ENCODE measurements at regions not wholly inside any gene's neighbourhood (a gene's known extent, or its start where the extent isn't known, plus 50 kb on each side); places are given as distances from the start of the nearest gene placed in this dataset.

DNA sequence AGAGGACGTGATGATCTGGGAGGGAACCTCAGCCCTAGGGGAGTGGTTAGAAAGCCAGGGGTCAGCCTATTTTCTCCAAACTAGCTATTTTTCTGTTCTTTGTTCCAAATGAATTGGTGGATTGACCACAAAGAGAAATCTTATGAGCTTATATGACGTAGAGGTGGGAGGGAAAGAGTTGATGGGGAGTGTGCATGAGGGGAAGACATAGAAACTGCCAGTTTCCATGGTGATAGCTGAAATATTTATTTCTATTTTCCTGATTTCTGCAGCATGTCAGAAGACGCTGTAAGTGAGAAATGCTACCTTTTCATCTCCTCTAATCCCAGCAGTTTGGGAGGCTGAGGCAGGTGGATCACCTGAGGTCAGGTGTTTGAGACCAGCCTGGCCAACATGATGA, 51.4 kb upstream of the CISTR start:
- DNase-seq (ENCODE audit: low read depth) = no peak

DNA sequence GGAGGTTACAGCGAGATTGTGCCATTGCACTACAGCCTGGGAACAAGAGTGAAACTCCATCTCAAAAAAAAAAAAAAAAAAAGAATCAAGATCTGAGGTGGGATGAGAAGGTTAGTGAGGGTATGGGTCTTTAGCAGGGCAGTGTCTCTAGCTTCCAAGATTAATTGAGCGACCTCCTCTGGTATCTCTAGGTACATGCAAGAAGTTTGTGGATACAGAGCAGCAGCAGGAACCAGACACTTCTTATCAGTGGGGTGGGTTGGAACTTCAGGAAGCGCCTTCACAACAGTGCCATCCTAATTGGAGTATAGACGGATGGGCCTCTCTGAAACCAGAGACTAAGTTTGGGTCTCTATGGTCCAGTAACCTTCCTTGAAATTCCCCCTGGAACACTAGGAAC, 51.9 kb upstream of the CISTR start:
- DNase-seq (ENCODE audit: low read depth) = no peak

DNA sequence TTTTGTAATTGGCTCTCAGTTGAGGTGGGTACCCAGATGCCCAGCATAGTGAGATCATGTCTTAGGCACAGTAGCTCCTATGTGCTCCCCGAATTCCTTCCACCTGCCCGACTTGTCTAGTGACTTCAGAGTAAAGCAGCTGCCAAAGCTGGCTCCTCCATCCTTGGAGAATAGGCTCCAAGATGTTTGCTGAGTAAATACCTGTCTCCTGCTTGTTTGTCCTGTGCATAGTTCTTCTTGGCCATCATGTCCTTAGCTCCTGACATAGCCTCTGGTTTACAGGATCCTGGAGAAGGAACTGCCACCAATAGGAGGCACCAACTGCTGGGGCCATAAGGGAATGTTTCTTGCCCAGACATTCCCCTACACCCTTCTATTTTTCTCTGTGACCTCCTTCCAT, 52.6 kb upstream of the CISTR start:
- DNase-seq (ENCODE audit: low read depth) = no peak

DNA sequence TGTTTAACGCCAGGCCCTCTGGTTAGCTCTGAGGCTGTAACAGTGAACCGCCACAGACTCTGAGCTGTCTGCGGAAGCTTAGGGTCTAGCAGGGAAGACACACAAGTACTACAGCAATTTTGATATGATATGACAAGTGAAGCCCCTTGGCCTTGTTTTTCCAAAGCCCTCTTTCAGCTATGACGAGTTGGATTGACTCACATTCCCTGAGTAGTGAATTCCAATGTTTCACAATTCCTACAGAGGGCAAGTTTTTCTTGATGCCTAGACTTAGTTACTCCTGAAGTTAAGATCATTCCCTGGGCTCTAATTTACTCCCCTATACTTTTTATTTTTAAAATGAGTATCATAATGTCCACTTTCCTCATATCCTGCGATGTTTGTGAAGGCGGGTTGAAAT, 53.3 kb upstream of the CISTR start:
- DNase-seq (ENCODE audit: low read depth) = peak; percentile 87

- DNase-seq (ENCODE audit: low read depth) = peak; percentile 85
Observed at GRCh38 chr12:53805791-53806190, 54.0 kb upstream of the CISTR start.

- DNase-seq (ENCODE audit: low read depth) = peak; percentile 93
Observed at GRCh38 chr12:53806721-53807120, 54.9 kb upstream of the CISTR start.

GRCh38 chr12:53807322-53807860, 55.6 kb upstream of the CISTR start:
- no peak for DNase-seq (ENCODE audit: low read depth)

DNA sequence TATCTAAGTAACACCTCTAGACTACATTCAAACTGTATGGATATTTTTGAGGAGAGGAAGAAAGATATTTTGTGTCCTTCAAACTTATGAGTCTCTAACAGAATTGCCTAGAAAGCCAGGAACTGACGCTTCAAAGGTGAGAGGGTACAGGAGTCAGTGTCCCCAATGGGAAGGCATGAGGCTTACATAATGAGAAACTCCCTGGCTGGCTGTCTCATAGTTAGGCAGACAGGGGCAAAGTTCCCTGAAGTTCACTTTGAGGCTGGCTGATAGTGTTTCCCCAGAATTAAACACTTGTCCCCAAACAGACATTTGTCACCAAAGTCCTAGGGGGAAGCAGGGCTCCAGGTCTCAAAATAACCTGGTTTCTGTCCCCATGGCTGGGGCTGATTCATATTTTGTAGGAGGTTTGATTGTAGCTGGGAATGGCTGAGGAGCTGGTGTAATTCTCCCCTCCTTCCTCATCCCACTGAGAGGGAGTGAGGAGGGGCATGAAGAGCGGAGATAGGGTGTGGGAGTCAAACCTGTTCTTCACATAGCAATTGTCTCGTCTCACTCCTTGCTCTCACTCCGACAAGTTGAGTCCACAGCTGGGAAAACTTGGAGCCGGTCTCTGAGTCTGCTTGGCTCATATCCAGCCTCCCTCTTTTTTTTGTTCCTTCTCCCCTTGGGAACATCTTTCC, 56.4 kb upstream of the CISTR start:
- DNase-seq (ENCODE audit: low read depth) = no peak

- DNase-seq (ENCODE audit: low read depth) = no peak
Observed at GRCh38 chr12:53809005-53809404, 57.2 kb upstream of the CISTR start.

GRCh38 chr12:53810950-53811349, 59.2 kb upstream of the CISTR start:
- DNase-seq (ENCODE audit: low read depth) = no peak

DNA sequence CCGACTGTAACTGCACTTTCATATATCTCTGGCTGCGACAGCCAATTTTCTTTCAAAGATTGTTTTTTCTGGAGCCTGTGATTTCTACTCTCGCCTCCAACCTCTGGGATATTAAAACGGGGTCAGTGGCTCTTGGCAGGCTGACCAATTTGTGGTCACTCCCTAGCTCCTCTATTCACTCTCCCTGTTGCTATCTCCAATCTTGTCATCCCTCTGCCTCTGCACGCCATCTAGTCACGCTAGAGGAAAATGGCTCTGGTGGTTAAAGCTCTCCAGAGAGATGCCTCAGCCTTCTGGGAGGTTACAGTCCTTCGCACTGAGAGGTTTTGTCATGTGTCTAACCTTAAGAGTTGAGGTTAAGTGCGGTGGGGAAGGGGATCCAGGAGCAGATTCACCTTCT, 59.8 kb upstream of the CISTR start:
- DNase-seq (ENCODE audit: low read depth) = no peak

DNA sequence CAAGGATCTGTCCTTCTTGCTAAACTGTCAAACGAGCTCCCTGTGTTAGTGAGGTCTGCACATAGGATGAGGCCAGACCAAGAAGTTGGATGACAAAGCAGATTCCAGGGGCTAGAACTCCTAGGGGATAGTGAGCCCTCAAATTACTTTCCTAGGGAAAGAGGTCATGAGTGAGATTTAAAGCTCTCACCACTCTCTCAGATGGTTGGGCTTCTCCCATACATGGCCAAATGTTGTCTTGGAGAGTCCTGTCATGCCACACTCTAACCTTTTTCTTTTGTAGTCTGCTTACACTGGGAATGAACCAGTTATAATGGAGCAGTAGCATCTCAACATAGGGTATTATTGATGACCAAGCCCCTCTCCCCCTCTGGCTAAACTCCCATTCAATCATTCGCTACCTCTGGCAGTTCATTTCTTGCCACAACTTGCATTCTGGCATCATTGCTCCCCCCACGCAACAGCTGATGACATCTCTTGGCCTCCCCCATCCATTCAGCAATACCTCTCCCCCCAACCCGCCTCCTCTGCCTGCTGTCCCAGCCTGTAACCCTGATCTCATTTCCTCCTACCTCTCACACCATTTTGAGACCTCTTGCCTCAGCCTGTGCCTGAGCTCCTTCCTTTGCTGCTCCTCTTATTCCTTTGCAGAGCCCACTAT, 64.7 kb upstream of the CISTR start:
- no peak for DNase-seq (ENCODE audit: low read depth)

DNA sequence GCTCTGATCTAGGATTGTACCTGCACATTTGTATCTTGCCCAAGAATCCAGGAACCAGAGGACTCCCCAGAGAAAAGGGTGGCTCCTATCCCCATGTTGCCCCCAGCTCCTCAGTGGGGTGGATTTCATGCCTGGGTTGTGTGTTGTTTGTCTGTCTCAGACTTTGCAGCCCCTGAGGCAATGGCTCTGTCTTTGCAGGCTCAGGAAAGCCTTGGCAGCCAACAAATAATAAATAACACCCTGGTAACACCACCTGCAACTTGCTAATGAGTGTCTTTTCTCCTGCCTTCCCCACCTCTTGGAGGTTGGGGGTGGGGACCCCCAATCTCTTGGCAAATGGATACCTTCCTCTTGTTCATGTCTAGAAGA, 65.2 kb upstream of the CISTR start:
- DNase-seq (ENCODE audit: low read depth) = no peak

DNA sequence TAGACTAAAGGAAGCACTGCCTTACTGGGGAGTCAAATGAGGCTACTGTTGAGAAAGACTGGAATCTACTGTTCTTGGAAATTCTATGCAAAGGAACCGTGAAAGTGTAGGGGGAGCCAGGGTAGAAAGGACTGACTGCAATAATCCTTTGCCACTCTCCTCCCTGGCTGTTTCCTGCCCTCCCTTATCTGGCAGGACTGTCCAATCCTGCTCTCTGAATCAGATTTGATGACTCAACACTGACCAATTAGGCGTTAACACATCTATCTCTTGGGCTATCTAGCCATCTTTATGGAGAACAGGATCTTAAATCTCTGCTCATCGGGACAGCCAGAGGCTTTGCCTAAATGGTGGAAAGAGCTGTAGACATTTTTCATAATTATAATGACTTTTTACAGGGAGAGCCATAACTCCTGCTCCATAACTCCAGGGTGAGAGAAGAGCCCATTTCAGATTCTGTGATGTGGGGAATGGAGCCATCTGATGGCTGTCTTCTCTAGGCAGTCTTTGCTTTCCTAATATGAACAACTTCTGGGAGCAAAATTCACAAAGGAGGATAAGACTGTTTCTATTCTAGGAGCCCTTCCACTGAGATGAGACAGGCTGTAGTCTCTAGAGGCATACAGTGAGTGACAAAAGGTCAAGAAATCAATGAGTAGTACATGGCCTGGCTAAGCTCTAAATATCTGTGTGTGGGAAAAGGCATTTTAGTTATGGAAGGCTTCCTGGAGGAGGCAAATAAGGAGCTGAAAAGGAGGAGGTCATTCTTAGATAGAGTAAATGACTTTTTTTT, 68.9 kb upstream of the CISTR start:
- peak; percentile 82 for DNase-seq (ENCODE audit: low read depth)

GRCh38 chr12:53824001-53824712, 72.4 kb upstream of the CISTR start:
- no peak for DNase-seq (ENCODE audit: low read depth)

DNA sequence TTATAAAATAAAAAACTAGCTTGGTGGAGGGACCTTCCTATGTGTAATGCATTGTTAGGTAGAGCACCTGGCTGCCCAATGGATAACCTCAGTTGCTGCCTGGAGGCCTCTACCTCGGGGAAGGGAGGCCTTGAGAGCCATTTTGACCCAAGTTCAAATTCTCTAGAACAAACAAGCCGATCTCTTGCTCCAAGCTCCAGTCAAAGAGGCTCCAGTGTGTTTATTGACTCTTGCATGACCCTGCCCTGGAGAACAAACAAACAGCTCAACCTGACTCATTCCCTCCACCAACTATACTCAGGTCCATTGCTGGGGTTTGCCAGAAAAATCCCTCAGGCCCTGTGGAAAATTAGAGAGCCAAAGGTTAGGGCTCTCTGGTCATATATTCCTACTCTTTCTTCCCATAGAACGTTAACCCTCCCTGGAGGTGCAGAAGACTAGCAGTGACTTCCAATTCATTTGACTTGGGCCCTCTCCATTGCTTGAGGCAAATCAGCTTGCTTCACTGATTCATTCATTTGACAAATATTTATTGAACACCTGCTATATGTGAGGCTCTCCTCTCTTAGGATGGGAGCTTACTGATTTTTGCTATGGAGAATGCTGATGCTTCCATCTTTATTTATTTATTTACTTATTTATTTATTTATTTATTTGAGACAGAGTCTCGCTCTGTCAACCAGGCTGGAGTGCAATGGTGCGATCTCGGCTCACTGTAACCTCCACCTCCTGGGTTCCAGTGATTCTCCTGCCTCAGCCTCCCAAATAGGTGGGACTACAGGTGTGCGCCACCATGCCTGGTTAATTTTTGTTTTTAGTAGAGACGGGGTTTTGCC, 73.7 kb upstream of the CISTR start:
- DNase-seq (ENCODE audit: low read depth) = peak; percentile 22

GRCh38 chr12:53827306-53827705, 75.5 kb upstream of the CISTR start:
- DNase-seq (ENCODE audit: low read depth) = no peak

GRCh38 chr12:53828598-53828997, 76.8 kb upstream of the CISTR start:
- no peak for DNase-seq (ENCODE audit: low read depth)

- DNase-seq (ENCODE audit: low read depth) = no peak
Observed at GRCh38 chr12:53829130-53829819, 77.5 kb upstream of the CISTR start.

DNA sequence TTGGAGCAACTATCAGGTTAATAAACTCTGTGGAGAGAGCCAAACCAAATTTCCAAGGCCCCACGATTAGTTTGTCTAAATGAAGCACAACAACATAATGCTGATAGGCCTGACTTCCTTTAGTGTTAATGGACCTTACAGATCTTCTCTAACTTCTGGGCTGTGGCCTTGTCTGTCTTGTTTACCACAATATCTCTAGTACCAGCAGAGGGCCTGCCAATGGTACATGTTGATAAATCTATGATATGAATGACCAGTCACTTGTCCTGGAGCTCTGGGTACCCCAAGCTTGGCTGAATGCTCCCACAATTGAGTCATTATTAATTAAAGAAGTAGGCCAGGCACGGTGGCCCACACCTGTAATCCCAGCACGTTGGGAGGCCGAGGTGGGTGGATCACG, 78.9 kb upstream of the CISTR start:
- no peak for DNase-seq (ENCODE audit: low read depth)

DNA sequence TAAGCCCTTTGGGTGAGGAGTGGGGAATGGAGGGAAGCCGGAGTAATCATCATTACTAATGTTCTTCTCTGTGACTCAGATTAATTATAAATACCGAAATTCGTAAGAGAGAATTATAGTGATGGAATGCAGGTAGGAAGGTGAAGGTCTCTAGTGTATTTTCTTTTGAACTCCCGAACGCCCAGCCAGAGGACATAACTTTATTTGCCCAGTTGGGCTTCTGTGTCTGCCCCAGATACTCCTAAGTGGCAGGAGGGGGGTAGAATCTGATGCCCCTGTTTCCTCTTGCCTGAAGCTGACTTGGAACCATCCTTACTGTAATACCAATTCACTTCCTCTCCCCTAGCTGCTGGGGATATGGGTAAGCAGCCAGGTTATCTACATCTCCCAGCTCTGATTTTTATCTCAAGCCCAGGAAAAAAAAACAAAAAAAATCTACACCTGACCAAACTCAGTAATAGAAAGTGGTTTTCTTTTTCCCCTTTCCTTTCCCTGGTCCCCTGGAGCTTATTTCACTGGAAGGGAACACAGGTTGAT, 84.4 kb upstream of the CISTR start:
- no peak for DNase-seq (ENCODE audit: low read depth)
